ENCODE measurements at regions not wholly inside any gene's neighbourhood (a gene's known extent, or its start where the extent isn't known, plus 50 kb on each side); places are given as distances from the start of the nearest gene placed in this dataset.

DNA sequence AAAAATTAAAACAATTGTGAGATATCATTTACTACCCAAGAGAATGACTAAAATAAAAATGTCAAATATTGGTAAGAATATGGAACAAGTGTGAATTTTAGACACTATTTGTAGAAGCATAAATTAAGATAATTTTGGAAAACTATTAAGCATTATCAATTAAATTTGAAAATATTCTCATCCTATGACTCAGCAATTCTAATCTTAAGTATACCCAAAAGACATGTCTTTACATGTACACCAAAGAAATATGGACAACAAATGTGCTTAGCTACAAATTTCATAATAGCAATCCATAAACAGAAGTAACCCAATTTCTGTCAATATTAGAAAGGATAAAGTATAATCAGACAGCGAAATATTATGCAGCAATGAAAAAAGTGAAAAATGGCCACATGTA is 1032.2 kb upstream of the SEMA6D start:
- TF ChIP-seq, protein P1, sequence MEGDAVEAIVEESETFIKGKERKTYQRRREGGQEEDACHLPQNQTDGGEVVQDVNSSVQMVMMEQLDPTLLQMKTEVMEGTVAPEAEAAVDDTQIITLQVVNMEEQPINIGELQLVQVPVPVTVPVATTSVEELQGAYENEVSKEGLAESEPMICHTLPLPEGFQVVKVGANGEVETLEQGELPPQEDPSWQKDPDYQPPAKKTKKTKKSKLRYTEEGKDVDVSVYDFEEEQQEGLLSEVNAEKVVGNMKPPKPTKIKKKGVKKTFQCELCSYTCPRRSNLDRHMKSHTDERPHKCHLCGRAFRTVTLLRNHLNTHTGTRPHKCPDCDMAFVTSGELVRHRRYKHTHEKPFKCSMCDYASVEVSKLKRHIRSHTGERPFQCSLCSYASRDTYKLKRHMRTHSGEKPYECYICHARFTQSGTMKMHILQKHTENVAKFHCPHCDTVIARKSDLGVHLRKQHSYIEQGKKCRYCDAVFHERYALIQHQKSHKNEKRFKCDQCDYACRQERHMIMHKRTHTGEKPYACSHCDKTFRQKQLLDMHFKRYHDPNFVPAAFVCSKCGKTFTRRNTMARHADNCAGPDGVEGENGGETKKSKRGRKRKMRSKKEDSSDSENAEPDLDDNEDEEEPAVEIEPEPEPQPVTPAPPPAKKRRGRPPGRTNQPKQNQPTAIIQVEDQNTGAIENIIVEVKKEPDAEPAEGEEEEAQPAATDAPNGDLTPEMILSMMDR (IDR thresholded peaks at IDR 0.05; ENCODE audit: insufficient read depth, low read length, poor library complexity, severe bottlenecking), result no peak
- TF ChIP-seq EZH2phosphoT487 (conservative IDR thresholded peaks at IDR 0.05; ENCODE audit: low read length), result no peak

All from SU-DHL-6 (cell line).